Lung (tissue), 12 donors: ENCODE measurements at regions not wholly inside any gene's neighbourhood (a gene's known extent, or its start where the extent isn't known, plus 50 kb on each side); places are given as distances from the start of the nearest gene placed in this dataset. TPM values are rescaled to one million over a fixed set of nuclear protein-coding genes. Genes with fewer than 3 reads are reported as not detected.

Source experiments
- ATAC-seq: fragments of 200-7000 bp; cut with Tn5 transposase; one replicate; pipeline ENCODE4 v1.9.1; 2020; ENCODE audit warnings: moderate number of reproducible peaks; ENCODE audit not compliant: insufficient read depth, low FRiP score
- DNase-seq, 3 donors: peaks; one replicate each; pipeline ENCODE4 v3.0.0-alpha.2; 2013 to 2017
- H3K27ac ChIP-seq, 2 donors: one replicate each; pipeline ENCODE4 v1.5.1; 2013; ENCODE audit warnings: mild to moderate bottlenecking in 2 of 2, moderate library complexity in 2 of 2, control low read depth in 1 of 2, inconsistent platforms in 1 of 2, low read depth in 1 of 2, low read length in 1 of 2
- H3K27me3 ChIP-seq, 3 donors: one replicate each; pipeline ENCODE4 v1.5.1; 2013; ENCODE audit warnings: low read length in 2 of 3; ENCODE audit not compliant: control insufficient read depth in 3 of 3, insufficient read depth in 3 of 3
- H3K36me3 ChIP-seq, 4 donors: one replicate each; pipeline ENCODE4 v1.5.1; 2013; ENCODE audit warnings: low read length in 4 of 4, mild to moderate bottlenecking in 1 of 4, moderate library complexity in 1 of 4; ENCODE audit not compliant: control insufficient read depth in 4 of 4, insufficient read depth in 4 of 4
- H3K4me1 ChIP-seq, 5 donors: one replicate each; pipeline ENCODE4 v1.5.1; 2013; ENCODE audit warnings: low read length in 5 of 5, mild to moderate bottlenecking in 2 of 5, moderate library complexity in 1 of 5; ENCODE audit not compliant: control insufficient read depth in 5 of 5, insufficient read depth in 5 of 5
- H3K4me3 ChIP-seq: one replicate; pipeline ENCODE4 v1.5.1; 2013; ENCODE audit warnings: mild to moderate bottlenecking, control low read depth, moderate library complexity
- H3K9ac ChIP-seq, 2 donors: one replicate each; pipeline ENCODE4 v1.5.1; 2013; ENCODE audit warnings: low read length in 2 of 2, control low read depth in 1 of 2; ENCODE audit not compliant: insufficient read depth in 1 of 2
- H3K9me3 ChIP-seq, 4 donors: one replicate each; pipeline ENCODE4 v1.5.1; 2013; ENCODE audit warnings: low read length in 3 of 4, mild to moderate bottlenecking in 1 of 4, moderate library complexity in 1 of 4; ENCODE audit not compliant: control insufficient read depth in 4 of 4, insufficient read depth in 3 of 4
- CTCF ChIP-seq: IDR thresholded peaks from 2 replicates; pipeline ENCODE4 v1.5.1; 2012; ENCODE audit warnings: mild to moderate bottlenecking; ENCODE audit errors: control extremely low read depth, extremely low read depth
- WGBS, 2 donors: extraction: QIAGEN DNeasy Blood & Tissue Kit; methylation state at CpG; one replicate each; pipeline ENCODE4 v1.1.7; 2013; 5-methylcytosine and 5-hydroxymethylcytosine counted together
- small RNA-seq: library from RNA; depleted of rRNA; stranded (forward); fragments of <200 nt; gene quantifications from one replicate; pipeline ENCODE3, GENCODE V24; 2014; ENCODE audit warnings: low replicate concordance
- donor health status: control.
- donor health status: control.
- donor health status: Bipolar disorder and iron deficiency.
- donor health status: healthy.
- donor health status: DM: yes; HTN: yes; CAD: no.

- H3K4me3 ChIP-seq = no peak overlapping the region
- ATAC-seq (no peak), DNase-seq (no peak)
- no peak overlapping the region for H3K9ac ChIP-seq
- no peaks in the 10 kb centered on the region for H3K4me1 ChIP-seq
- WGBS, 2 donors = 95 to 97% methylated on average over 11 of the region's 11 CpGs
- H3K27me3 ChIP-seq = no peaks in the 10 kb centered on the region
- H3K9me3 ChIP-seq = peaks cover 0 to 4% (median 0%) of the 10 kb centered on the region in 4 donors
- H3K27ac ChIP-seq = no peak overlapping the region
- peaks cover 0 to 7% (median 3%) of the 10 kb centered on the region in 4 donors for H3K36me3 ChIP-seq
- no peak for TF ChIP-seq CTCF
Measured at GRCh38 chr6:154945271-154945890, 49.7 kb upstream of the TIAM2 start.

Small RNAs in the stretch of these regions (small RNA-seq; reads per million reads assigned to genes)
- not detected for gene RF00096
